Cerebellar cortex (tissue), 1 donor: ENCODE measurements at regions not wholly inside any gene's neighbourhood (a gene's known extent, or its start where the extent isn't known, plus 50 kb on each side); places are given as distances from the start of the nearest gene placed in this dataset.
"Not testable (repeated sequence)": the region's sequence is repeated elsewhere in the genome, so short reads cannot be mapped to it uniquely, and the experiment has no call there.

Experiments used
- DNase-seq: peaks from one replicate; pipeline ENCODE4 v3.0.0-alpha.2; 2015; ENCODE audit warnings: low spot score

GRCh38 chr3:76527773-76528172, 512.1 kb upstream of the ROBO2 start:
- no peak for DNase-seq

- no peak for DNase-seq
These were observed 507.6 kb upstream of the ROBO2 start for GRCh38 chr3:76532158-76532822.

- DNase-seq, result not testable (repeated sequence)
These were observed 506.2 kb upstream of the ROBO2 start for GRCh38 chr3:76533710-76534109.

GRCh38 chr3:76537857-76538256, 502.0 kb upstream of the ROBO2 start:
- not testable (repeated sequence) for DNase-seq

GRCh38 chr3:76547674-76548073, 492.2 kb upstream of the ROBO2 start:
- no peak for DNase-seq

GRCh38 chr3:76550522-76551201, 489.2 kb upstream of the ROBO2 start:
- DNase-seq, result no peak

- DNase-seq, result no peak
These were observed 488.2 kb upstream of the ROBO2 start for GRCh38 chr3:76551739-76552138.

- no peak for DNase-seq
These were observed 487.2 kb upstream of the ROBO2 start for GRCh38 chr3:76552653-76553052.

- DNase-seq, result no peak
These were observed 485.2 kb upstream of the ROBO2 start for GRCh38 chr3:76554707-76555106.

- DNase-seq, result no peak
These were observed 478.2 kb upstream of the ROBO2 start for GRCh38 chr3:76561494-76562236.

GRCh38 chr3:76565496-76566210, 474.2 kb upstream of the ROBO2 start:
- no peak for DNase-seq

GRCh38 chr3:76566211-76566534, 473.7 kb upstream of the ROBO2 start:
- DNase-seq, result peak; percentile 53

- DNase-seq, result no peak
These were observed 473.0 kb upstream of the ROBO2 start for GRCh38 chr3:76566904-76567303.

- DNase-seq, result no peak
These were observed 469.4 kb upstream of the ROBO2 start for GRCh38 chr3:76570436-76571057.

GRCh38 chr3:76576201-76576600, 463.7 kb upstream of the ROBO2 start:
- no peak for DNase-seq

GRCh38 chr3:76582098-76582497, 457.8 kb upstream of the ROBO2 start:
- no peak for DNase-seq

- no peak for DNase-seq
These were observed 457.1 kb upstream of the ROBO2 start for GRCh38 chr3:76582632-76583378.

- no peak for DNase-seq
These were observed 454.0 kb upstream of the ROBO2 start for GRCh38 chr3:76585794-76586392.

GRCh38 chr3:76586471-76586870, 453.4 kb upstream of the ROBO2 start:
- no peak for DNase-seq

- DNase-seq, result no peak
These were observed 429.7 kb upstream of the ROBO2 start for GRCh38 chr3:76610150-76610549.

- no peak for DNase-seq
These were observed 424.2 kb upstream of the ROBO2 start for GRCh38 chr3:76615719-76616118.
